ENCODE measurements at regions not wholly inside any gene's neighbourhood (a gene's known extent, or its start where the extent isn't known, plus 50 kb on each side); places are given as distances from the start of the nearest gene placed in this dataset.

DNA sequence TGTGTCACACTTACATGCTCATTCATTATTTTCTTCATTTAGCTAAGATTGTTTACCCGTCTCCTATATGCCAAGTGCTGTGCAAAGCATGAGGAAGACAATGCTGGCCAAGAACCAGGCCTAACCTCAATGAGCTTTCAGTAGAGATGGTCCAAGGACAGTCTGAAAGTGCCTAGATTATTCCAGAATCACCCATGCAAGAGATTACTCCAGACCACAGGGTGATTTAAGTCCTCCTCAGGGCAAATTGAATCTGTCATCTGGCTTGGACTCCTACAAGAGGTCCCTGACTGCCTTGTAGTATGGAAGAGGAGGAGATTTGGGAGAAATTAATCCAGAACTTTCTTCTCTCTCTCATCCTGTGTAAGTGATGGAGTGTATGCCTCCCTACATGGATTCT, 99.4 kb upstream of the NDP start:
- ATAC-seq (ENCODE audit: low read depth in 2 of 2), result no peak
- Mint-ChIP-seq H3K4me3 (no peak overlapping the region), H3K36me3 (no peaks in the 10 kb centered on the region), H3K27ac (no peak overlapping the region), H3K9me3 (peaks cover 0 to 3% (median 0%) of the 10 kb centered on the region in 7 donors), H3K27me3 (peaks cover 5% of the 10 kb centered on the region), H3K4me1 (peaks cover 0 to 4% (median 1%) of the 10 kb centered on the region in 4 donors)
- Histone ChIP-seq H3K4me1 (ENCODE audit: control insufficient read depth, insufficient read depth, low read length, poor library complexity, severe bottlenecking) (no peaks in the 10 kb centered on the region), H3K27ac (ENCODE audit: insufficient read depth, low read length, poor library complexity, severe bottlenecking) (no peak overlapping the region), H3K36me3 (ENCODE audit: control insufficient read depth, insufficient read depth, low read length) (no peaks in the 10 kb centered on the region), H3K27me3 (ENCODE audit: control insufficient read depth, insufficient read depth, low read length) (no peaks in the 10 kb centered on the region), H3K9me3 (ENCODE audit: control insufficient read depth in 2 of 2, low read length in 2 of 2) (no peaks in the 10 kb centered on the region), H3K4me3 (ENCODE audit: low read depth, low read length) (no peak overlapping the region)
- DNase-seq, result no peak

DNA sequence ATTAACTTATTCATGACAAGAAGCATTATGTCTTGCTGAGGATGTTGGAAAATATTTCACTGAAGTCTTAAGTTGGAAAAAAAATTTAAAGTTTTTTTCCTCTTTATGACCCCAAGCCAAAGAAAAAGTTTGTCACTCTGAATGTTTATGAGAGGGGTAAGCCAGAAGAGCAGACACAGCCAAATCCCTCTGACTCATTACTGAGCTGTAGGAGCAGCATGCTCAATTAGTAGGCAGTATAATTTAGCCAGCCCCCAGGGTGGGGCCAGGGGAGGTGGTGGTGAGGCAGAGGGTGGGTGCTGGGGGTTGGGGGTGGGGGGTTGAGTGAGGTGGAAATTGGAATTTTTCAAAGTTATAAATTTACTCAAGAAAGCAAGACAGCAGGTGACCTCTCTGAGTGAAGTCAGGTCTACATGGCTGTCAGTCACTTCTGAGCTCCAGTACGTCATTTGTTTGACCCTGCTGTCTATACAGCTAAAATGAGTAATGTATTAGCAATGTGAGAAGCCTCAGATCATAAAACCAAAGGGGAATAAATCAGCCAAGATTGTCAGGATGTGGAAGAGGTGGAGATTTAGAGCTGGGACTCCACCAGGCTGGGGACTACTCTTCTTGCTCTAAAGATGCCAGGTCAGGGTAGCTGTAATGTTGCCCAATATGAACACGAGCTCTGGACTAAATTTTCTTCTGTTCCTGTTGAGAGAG, 98.8 kb upstream of the NDP start:
- Histone ChIP-seq H3K27ac (ENCODE audit: insufficient read depth, low read length, poor library complexity, severe bottlenecking) (no peak overlapping the region), H3K9me3 (ENCODE audit: control insufficient read depth in 2 of 2, low read length in 2 of 2) (no peaks in the 10 kb centered on the region), H3K4me3 (ENCODE audit: low read depth, low read length) (no peak overlapping the region), H3K27me3 (ENCODE audit: control insufficient read depth, insufficient read depth, low read length) (no peaks in the 10 kb centered on the region), H3K4me1 (ENCODE audit: control insufficient read depth, insufficient read depth, low read length, poor library complexity, severe bottlenecking) (no peaks in the 10 kb centered on the region), H3K36me3 (ENCODE audit: control insufficient read depth, insufficient read depth, low read length) (no peaks in the 10 kb centered on the region)
- H3K9me3 Mint-ChIP-seq, result no peaks in the 10 kb centered on the region
- H3K36me3 Mint-ChIP-seq, result no peaks in the 10 kb centered on the region
- ATAC-seq (ENCODE audit: low read depth in 2 of 2), result no peak
- H3K4me1 Mint-ChIP-seq, result peaks cover 0 to 4% (median 1%) of the 10 kb centered on the region in 4 donors
- DNase-seq, result no peak
- H3K27me3 Mint-ChIP-seq, result peaks cover 5% of the 10 kb centered on the region
- no peak overlapping the region for H3K4me3 Mint-ChIP-seq
- H3K27ac Mint-ChIP-seq, result no peak overlapping the region

DNA sequence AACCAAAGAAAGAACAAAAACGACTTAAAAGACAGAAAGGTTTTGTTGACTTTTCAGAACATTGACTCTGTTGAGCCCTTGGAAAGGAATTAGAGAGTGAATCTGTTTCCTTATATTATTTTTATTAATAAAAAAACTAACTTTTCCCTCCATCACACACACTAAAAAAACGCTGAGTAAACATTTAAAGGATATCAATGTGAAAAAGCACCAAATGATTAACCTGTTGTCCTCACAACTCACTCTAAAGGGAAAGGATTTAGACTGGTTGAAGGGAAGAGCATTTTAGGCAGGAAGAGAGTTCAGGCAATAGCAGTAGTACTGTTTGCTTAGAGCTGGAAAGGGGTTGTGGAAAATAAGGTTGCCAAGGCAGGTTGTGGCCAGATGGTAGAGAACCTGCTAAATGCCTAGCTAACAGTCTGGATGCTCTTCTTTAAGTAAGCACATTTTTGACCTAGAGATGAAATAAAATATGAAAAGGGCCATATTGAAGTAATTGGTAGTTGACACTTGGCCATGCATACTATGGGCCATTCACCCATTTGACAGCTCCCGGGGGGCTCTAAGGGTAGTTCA, 98.0 kb upstream of the NDP start:
- H3K4me1 ChIP-seq (ENCODE audit: control insufficient read depth, insufficient read depth, low read length, poor library complexity, severe bottlenecking), result no peaks in the 10 kb centered on the region
- peaks cover 0 to 3% (median 0%) of the 10 kb centered on the region in 4 donors for H3K4me1 Mint-ChIP-seq
- H3K4me3 ChIP-seq (ENCODE audit: low read depth, low read length), result no peak overlapping the region
- no peak overlapping the region for H3K27ac Mint-ChIP-seq
- no peaks in the 10 kb centered on the region for H3K36me3 ChIP-seq (ENCODE audit: control insufficient read depth, insufficient read depth, low read length)
- H3K27me3 Mint-ChIP-seq, result peaks cover 3% of the 10 kb centered on the region
- H3K4me3 Mint-ChIP-seq, result no peak overlapping the region
- ATAC-seq (ENCODE audit: low read depth in 2 of 2), result no peak
- DNase-seq, result no peak
- H3K27me3 ChIP-seq (ENCODE audit: control insufficient read depth, insufficient read depth, low read length), result no peaks in the 10 kb centered on the region
- no peaks in the 10 kb centered on the region for H3K9me3 Mint-ChIP-seq
- no peaks in the 10 kb centered on the region for H3K36me3 Mint-ChIP-seq
- H3K9me3 ChIP-seq (ENCODE audit: control insufficient read depth in 2 of 2, low read length in 2 of 2), result no peaks in the 10 kb centered on the region
- H3K27ac ChIP-seq (ENCODE audit: insufficient read depth, low read length, poor library complexity, severe bottlenecking), result no peak overlapping the region

DNA sequence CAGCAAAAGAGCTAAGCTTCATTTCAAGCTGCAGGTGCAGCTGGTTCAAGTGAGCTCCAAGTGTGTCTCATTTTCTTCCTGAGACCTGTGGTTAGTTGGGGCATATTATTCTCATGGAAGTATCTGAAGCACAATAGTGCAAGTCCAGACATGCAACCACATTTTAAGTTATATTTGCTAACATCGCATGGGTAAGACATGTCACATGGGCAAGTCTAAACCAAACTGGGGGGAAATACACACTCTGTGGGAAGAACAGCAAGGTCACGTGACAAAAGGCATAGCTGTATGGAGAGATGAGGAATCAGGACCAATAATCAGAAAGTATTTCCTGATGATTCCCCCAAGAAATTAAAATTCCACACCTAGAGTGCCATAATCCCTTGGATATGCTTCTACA, 94.9 kb upstream of the NDP start:
- Histone ChIP-seq H3K27ac (ENCODE audit: insufficient read depth, low read length, poor library complexity, severe bottlenecking) (no peak overlapping the region), H3K27me3 (ENCODE audit: control insufficient read depth, insufficient read depth, low read length) (no peaks in the 10 kb centered on the region), H3K36me3 (ENCODE audit: control insufficient read depth, insufficient read depth, low read length) (no peaks in the 10 kb centered on the region), H3K9me3 (ENCODE audit: control insufficient read depth in 2 of 2, low read length in 2 of 2) (no peaks in the 10 kb centered on the region), H3K4me3 (ENCODE audit: low read depth, low read length) (no peak overlapping the region), H3K4me1 (ENCODE audit: control insufficient read depth, insufficient read depth, low read length, poor library complexity, severe bottlenecking) (no peaks in the 10 kb centered on the region)
- DNase-seq (no peak), ATAC-seq (ENCODE audit: low read depth in 2 of 2) (no peak)
- Mint-ChIP-seq H3K9me3 (no peaks in the 10 kb centered on the region), H3K4me3 (no peak overlapping the region), H3K27ac (no peak overlapping the region), H3K27me3 (no peaks in the 10 kb centered on the region), H3K4me1 (no peaks in the 10 kb centered on the region), H3K36me3 (no peaks in the 10 kb centered on the region)

DNA sequence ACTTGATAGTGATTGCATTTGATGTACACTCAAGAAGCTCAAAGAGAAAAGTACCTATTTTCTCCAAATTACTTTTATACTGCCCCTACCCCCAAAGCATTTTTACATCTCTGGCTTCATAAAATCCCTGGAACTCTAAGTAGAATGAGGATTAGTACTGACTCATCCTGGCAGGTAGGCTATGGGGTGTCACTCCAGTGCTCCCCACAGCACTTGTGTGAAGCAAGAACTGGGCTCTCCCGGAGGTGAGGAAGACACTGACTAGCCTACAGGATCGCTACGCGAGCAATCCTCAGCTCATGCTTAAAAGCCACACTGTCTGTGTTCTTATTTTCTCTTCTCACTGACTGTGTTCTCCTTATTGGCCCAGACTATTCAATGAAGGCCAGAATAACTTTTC, 90.4 kb upstream of the NDP start:
- no peaks in the 10 kb centered on the region for H3K4me1 Mint-ChIP-seq
- Histone ChIP-seq H3K27me3 (ENCODE audit: control insufficient read depth, insufficient read depth, low read length) (no peaks in the 10 kb centered on the region), H3K27ac (ENCODE audit: insufficient read depth, low read length, poor library complexity, severe bottlenecking) (no peak overlapping the region), H3K4me3 (ENCODE audit: low read depth, low read length) (no peak overlapping the region), H3K4me1 (ENCODE audit: control insufficient read depth, insufficient read depth, low read length, poor library complexity, severe bottlenecking) (no peaks in the 10 kb centered on the region), H3K9me3 (ENCODE audit: control insufficient read depth in 2 of 2, low read length in 2 of 2) (no peaks in the 10 kb centered on the region), H3K36me3 (ENCODE audit: control insufficient read depth, insufficient read depth, low read length) (no peaks in the 10 kb centered on the region)
- H3K9me3 Mint-ChIP-seq, result no peaks in the 10 kb centered on the region
- H3K27ac Mint-ChIP-seq, result no peak overlapping the region
- no peak overlapping the region for H3K4me3 Mint-ChIP-seq
- no peak for ATAC-seq (ENCODE audit: low read depth in 2 of 2)
- no peak for DNase-seq
- H3K27me3 Mint-ChIP-seq, result no peaks in the 10 kb centered on the region
- H3K36me3 Mint-ChIP-seq, result no peaks in the 10 kb centered on the region

DNA sequence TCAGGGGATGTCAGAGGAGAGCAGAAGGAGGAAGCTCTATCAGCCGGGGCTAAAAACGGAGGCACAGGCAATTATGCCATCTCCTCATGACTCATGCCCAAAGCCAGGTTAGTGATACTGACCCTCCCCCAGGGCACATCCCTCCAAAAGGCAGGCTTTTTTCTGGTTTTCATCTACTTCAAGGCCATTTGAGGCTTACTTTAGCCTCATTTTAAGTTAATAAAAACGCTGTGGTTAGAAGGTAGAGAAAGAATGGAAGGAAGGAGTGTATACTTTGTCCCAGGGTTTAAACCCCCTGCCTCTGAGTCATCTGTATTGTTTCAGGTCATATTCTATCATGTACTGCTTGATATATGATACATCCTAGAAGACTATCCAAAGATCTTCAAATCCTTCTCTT, 89.7 kb upstream of the NDP start:
- no peak for DNase-seq
- no peaks in the 10 kb centered on the region for H3K36me3 Mint-ChIP-seq

DNA sequence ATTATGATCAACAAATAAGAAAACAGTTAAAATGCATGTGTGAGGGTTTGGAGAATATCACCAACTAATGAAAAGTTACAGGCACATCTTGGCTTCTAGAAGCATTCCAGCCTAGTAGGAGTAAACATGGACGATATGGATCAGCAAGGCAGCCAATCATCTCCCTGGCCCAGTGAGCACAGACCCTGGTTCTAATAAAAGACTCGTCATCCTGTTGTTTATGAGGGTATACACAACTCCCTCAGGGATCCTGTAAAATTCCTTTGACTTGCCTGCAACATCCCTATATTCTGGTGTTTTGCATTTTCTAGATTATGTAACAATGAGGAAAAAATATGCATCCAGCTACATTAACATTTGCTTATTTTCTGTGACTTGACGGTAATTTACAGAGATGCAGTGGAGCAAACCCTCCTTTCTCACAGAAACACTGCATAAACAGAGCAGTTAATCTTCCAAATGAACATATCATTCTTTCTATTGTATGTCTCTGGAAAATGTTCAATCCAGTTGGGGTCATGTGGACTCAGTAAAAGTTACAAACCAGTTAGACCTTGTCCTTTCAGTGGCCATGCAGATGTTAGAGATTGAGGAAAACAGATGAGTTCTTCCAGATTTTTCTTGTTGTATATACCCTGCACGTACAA, 88.9 kb upstream of the NDP start:
- Histone ChIP-seq H3K4me3 (ENCODE audit: low read depth, low read length) (no peak overlapping the region), H3K4me1 (ENCODE audit: control insufficient read depth, insufficient read depth, low read length, poor library complexity, severe bottlenecking) (no peaks in the 10 kb centered on the region), H3K36me3 (ENCODE audit: control insufficient read depth, insufficient read depth, low read length) (no peaks in the 10 kb centered on the region), H3K27me3 (ENCODE audit: control insufficient read depth, insufficient read depth, low read length) (no peaks in the 10 kb centered on the region), H3K27ac (ENCODE audit: insufficient read depth, low read length, poor library complexity, severe bottlenecking) (no peak overlapping the region), H3K9me3 (ENCODE audit: control insufficient read depth in 2 of 2, low read length in 2 of 2) (no peaks in the 10 kb centered on the region)
- Mint-ChIP-seq H3K27ac (no peak overlapping the region), H3K36me3 (no peaks in the 10 kb centered on the region), H3K27me3 (no peaks in the 10 kb centered on the region), H3K9me3 (no peaks in the 10 kb centered on the region), H3K4me1 (no peaks in the 10 kb centered on the region), H3K4me3 (no peak overlapping the region)
- no peak for ATAC-seq (ENCODE audit: low read depth in 2 of 2)
- no peak for DNase-seq

More for the DNA sequence above, 89.7 kb upstream of the NDP start:
- no peak overlapping the region for H3K4me3 Mint-ChIP-seq
- no peaks in the 10 kb centered on the region for H3K27me3 Mint-ChIP-seq
- no peak overlapping the region for H3K27ac ChIP-seq (ENCODE audit: insufficient read depth, low read length, poor library complexity, severe bottlenecking)
- no peaks in the 10 kb centered on the region for H3K27me3 ChIP-seq (ENCODE audit: control insufficient read depth, insufficient read depth, low read length)
- no peak overlapping the region for H3K4me3 ChIP-seq (ENCODE audit: low read depth, low read length)
- no peaks in the 10 kb centered on the region for H3K4me1 Mint-ChIP-seq
- no peaks in the 10 kb centered on the region for H3K9me3 ChIP-seq (ENCODE audit: control insufficient read depth in 2 of 2, low read length in 2 of 2)
- H3K36me3 ChIP-seq (ENCODE audit: control insufficient read depth, insufficient read depth, low read length), result no peaks in the 10 kb centered on the region
- no peak overlapping the region for H3K27ac Mint-ChIP-seq
- ATAC-seq (ENCODE audit: low read depth in 2 of 2), result no peak
- no peaks in the 10 kb centered on the region for H3K9me3 Mint-ChIP-seq
- H3K4me1 ChIP-seq (ENCODE audit: control insufficient read depth, insufficient read depth, low read length, poor library complexity, severe bottlenecking), result no peaks in the 10 kb centered on the region

DNA sequence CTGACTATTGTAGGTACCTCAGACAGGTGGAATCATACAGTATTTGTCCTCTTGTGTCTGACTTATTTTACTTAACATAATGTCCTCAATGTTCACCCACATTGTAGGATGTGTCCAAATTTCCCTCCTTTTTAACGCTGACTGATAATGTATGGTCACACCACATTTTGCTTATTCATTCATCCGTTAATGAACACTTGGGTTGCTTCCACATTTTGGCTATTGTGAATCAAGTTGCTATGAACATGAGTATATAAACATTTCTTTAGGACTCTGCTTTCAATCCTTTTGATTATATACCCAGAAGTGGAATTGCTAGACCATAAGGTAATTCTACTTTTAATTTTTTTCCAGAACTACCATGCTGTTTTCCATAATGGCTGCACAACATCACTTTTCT, 87.0 kb upstream of the NDP start:
- no peak overlapping the region for H3K4me3 ChIP-seq (ENCODE audit: low read depth, low read length)
- no peaks in the 10 kb centered on the region for H3K36me3 ChIP-seq (ENCODE audit: control insufficient read depth, insufficient read depth, low read length)
- no peaks in the 10 kb centered on the region for H3K27me3 Mint-ChIP-seq
- no peaks in the 10 kb centered on the region for H3K4me1 ChIP-seq (ENCODE audit: control insufficient read depth, insufficient read depth, low read length, poor library complexity, severe bottlenecking)
- no peaks in the 10 kb centered on the region for H3K36me3 Mint-ChIP-seq
- ATAC-seq (ENCODE audit: low read depth in 2 of 2) (no peak), DNase-seq (no peak)
- H3K4me3 Mint-ChIP-seq, result no peak overlapping the region
- no peak overlapping the region for H3K27ac Mint-ChIP-seq
- H3K9me3 ChIP-seq (ENCODE audit: control insufficient read depth in 2 of 2, low read length in 2 of 2), result no peaks in the 10 kb centered on the region
- no peak overlapping the region for H3K27ac ChIP-seq (ENCODE audit: insufficient read depth, low read length, poor library complexity, severe bottlenecking)
- no peaks in the 10 kb centered on the region for H3K27me3 ChIP-seq (ENCODE audit: control insufficient read depth, insufficient read depth, low read length)
- no peaks in the 10 kb centered on the region for H3K9me3 Mint-ChIP-seq
- H3K4me1 Mint-ChIP-seq, result peaks cover 0 to 7% (median 2%) of the 10 kb centered on the region in 4 donors

All from CD4-positive, CD25-positive, alpha-beta regulatory T cell (primary cell).